ENCODE measurements at regions not wholly inside any gene's neighbourhood (a gene's known extent, or its start where the extent isn't known, plus 50 kb on each side); places are given as distances from the start of the nearest gene placed in this dataset.

DNA sequence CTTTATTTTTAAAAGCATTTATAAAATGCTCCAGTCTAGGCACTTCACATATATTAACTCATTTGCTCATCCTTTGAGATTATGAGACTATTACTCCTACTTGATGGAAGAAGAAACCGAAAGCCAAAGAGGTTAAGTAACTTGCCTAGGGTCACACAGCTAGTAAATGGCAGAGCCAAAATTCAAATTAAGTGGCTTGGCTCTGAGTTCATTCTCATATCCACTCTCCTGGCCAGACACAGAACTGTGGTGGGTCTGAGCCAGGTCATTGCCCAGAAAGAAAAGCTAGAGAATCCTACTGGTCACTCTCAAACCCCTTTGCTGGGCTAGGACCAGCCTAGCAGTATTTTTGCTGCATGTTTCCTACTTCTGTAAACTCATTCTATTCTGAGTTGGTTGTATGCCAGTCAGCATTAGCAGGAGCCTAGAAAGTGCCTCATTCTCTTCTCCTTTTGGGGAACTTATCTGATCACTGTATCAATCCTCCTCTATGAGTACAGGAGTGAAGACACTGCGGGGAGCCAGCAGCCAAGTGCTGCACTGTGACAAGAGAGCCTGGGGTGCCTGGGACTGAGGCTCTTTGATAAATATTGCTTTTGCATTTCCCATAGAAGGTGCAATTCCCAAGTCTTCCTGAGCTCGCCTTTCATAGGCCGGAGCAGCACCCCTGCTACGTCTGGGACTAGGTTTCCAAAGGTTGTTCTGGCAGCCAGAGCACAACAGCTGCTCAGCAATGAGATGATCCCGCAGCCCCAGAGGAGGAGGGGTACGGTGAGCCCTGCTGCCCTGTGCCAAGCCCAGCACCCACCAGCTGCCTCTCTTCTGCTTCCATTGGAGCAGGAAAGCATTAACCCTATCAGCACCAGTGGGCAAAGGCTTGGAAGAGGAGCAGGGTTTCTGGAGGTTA, 728.3 kb downstream of the MAFB start:
- TF ChIP-seq FOS (IDR thresholded peaks at IDR 0.05; ENCODE audit: borderline replicate concordance, insufficient read depth, low read length) (no peak), EZH2 (IDR thresholded peaks at IDR 0.05; ENCODE audit: borderline replicate concordance, low read depth, low read length, severe bottlenecking) (no peak), POLR2A (IDR thresholded peaks at IDR 0.05; ENCODE audit: low read depth, low read length) (no peak)
- TF ChIP-seq, protein P1, sequence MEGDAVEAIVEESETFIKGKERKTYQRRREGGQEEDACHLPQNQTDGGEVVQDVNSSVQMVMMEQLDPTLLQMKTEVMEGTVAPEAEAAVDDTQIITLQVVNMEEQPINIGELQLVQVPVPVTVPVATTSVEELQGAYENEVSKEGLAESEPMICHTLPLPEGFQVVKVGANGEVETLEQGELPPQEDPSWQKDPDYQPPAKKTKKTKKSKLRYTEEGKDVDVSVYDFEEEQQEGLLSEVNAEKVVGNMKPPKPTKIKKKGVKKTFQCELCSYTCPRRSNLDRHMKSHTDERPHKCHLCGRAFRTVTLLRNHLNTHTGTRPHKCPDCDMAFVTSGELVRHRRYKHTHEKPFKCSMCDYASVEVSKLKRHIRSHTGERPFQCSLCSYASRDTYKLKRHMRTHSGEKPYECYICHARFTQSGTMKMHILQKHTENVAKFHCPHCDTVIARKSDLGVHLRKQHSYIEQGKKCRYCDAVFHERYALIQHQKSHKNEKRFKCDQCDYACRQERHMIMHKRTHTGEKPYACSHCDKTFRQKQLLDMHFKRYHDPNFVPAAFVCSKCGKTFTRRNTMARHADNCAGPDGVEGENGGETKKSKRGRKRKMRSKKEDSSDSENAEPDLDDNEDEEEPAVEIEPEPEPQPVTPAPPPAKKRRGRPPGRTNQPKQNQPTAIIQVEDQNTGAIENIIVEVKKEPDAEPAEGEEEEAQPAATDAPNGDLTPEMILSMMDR (IDR thresholded peaks at IDR 0.05; ENCODE audit: extremely low read depth in 1 of 2, insufficient read depth in 1 of 2, low read depth in 1 of 2, low read length in 2 of 2) = no peak
